ENCODE measurements at regions not wholly inside any gene's neighbourhood (a gene's known extent, or its start where the extent isn't known, plus 50 kb on each side); places are given as distances from the start of the nearest gene placed in this dataset.

DNA sequence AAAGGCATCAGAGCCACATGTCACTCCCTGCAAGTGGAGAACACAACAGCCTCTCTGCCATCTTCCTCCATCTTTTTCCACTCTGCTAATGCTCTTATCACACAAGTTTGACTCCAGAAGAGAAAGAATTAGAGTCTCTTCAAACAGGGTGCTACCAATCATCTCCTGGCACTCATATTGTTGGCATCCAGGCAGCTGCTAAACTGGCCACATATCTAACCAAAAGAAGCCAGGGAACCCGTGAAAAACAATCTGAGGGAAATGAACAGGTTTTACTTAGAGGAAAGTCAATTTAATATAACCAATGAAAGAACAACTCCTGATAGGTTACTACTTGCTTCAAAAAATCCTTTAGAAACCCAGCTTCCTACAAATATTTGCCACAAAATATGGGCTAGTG, 117.2 kb downstream of the SLC25A46 start:
- no peak overlapping the region for H3K4me2 ChIP-seq
- TF ChIP-seq CTCF (conservative IDR thresholded peaks at IDR 0.05) (no peak), EZH2 (IDR thresholded peaks at IDR 0.05; ENCODE audit: low read depth) (no peak)
- ChIA-PET CTCF (no interaction called here), POLR2A (ENCODE audit: unreplicated experiment) (no interaction called here)
- no peaks in the 10 kb centered on the region for H3F3A ChIP-seq (ENCODE audit: insufficient read depth, low read depth)
- no peak overlapping the region for H2AFZ ChIP-seq
- no peaks in the 10 kb centered on the region for H3K9me3 ChIP-seq (ENCODE audit: insufficient read depth, low read depth)
- no peak overlapping the region for H3K27ac ChIP-seq
- H3K4me3 ChIP-seq: no peak overlapping the region
- DNase-seq: no peak
- no TSS peak for BruUV-seq (replicated peaks)
- peaks cover 7% of the 10 kb centered on the region; the same call in 1 of the 2 replicates for H3K4me1 ChIP-seq (replicated peaks; ENCODE audit: insufficient read depth)
- no peaks in the 10 kb centered on the region for H3K79me2 ChIP-seq (ENCODE audit: low read depth)
- no peaks in the 10 kb centered on the region for H4K20me1 ChIP-seq (ENCODE audit: insufficient read depth)
- H3K9me2 ChIP-seq (ENCODE audit: insufficient read depth): no peaks in the 10 kb centered on the region
- no peaks in the 10 kb centered on the region for H3K27me3 ChIP-seq (ENCODE audit: insufficient read depth, low read depth)
- intact Hi-C loops (cut with micrococcal nuclease; ENCODE audit: unreplicated experiment): no loop called here
- H3K36me3 ChIP-seq (ENCODE audit: low read depth): no peaks in the 10 kb centered on the region

- H3K4me2 ChIP-seq: no peak overlapping the region
- H3K36me3 ChIP-seq (ENCODE audit: low read depth): no peaks in the 10 kb centered on the region
- TF ChIP-seq EZH2 (IDR thresholded peaks at IDR 0.05; ENCODE audit: low read depth) (no peak), CTCF (conservative IDR thresholded peaks at IDR 0.05) (peak; percentile 64)
- CTCF ChIA-PET: no interaction called here
- no peaks in the 10 kb centered on the region for H4K20me1 ChIP-seq (ENCODE audit: insufficient read depth)
- H3K4me3 ChIP-seq: no peak overlapping the region
- no TSS peak for BruUV-seq (replicated peaks)
- H3K27ac ChIP-seq: no peak overlapping the region
- H3K4me1 ChIP-seq (replicated peaks; ENCODE audit: insufficient read depth): no peaks in the 10 kb centered on the region
- H2AFZ ChIP-seq: no peak overlapping the region
- no peaks in the 10 kb centered on the region for H3K27me3 ChIP-seq (ENCODE audit: insufficient read depth, low read depth)
- no peaks in the 10 kb centered on the region for H3K9me3 ChIP-seq (ENCODE audit: insufficient read depth, low read depth)
- no peaks in the 10 kb centered on the region for H3F3A ChIP-seq (ENCODE audit: insufficient read depth, low read depth)
- H3K9me2 ChIP-seq (ENCODE audit: insufficient read depth): no peaks in the 10 kb centered on the region
- no peaks in the 10 kb centered on the region for H3K79me2 ChIP-seq (ENCODE audit: low read depth)
- intact Hi-C loops (cut with micrococcal nuclease; ENCODE audit: unreplicated experiment): no loop called here
- DNase-seq: peak in 1 of 2 experiments; percentile 4
- POLR2A ChIA-PET (ENCODE audit: unreplicated experiment): no interaction called here
Measured at GRCh38 chr5:110865400-110866094, 126.7 kb downstream of the SLC25A46 start.

DNA sequence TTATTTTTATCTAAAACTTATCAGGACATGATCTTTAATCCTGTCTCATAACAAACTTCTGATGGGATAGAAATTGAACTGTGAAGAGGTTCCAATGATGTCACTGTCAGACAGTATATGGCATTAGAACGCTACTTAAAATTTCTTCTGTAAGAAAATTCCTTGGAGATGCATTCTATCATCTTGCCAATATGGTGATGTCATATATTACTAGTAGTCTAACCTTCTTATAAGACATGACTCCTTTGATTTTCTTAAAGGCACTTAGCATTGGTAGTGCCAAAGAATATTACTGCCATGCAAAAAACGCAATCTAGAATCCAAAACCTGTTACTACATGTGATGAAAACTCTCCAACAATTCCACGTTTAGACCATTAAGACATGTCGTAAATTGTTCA, 131.1 kb downstream of the SLC25A46 start:
- no peak overlapping the region for H3K27ac ChIP-seq
- no peak overlapping the region for H3K4me3 ChIP-seq
- H3K27me3 ChIP-seq (ENCODE audit: insufficient read depth, low read depth): no peaks in the 10 kb centered on the region
- BruUV-seq (replicated peaks): no TSS peak
- H3K9me3 ChIP-seq (ENCODE audit: insufficient read depth, low read depth): no peaks in the 10 kb centered on the region
- no peak for DNase-seq
- TF ChIP-seq EZH2 (IDR thresholded peaks at IDR 0.05; ENCODE audit: low read depth): no peak
- TF ChIP-seq CTCF (conservative IDR thresholded peaks at IDR 0.05): no peak
- H3K36me3 ChIP-seq (ENCODE audit: low read depth): no peaks in the 10 kb centered on the region
- H3K9me2 ChIP-seq (ENCODE audit: insufficient read depth): no peaks in the 10 kb centered on the region
- H3K4me2 ChIP-seq: no peak overlapping the region
- no peaks in the 10 kb centered on the region for H3K79me2 ChIP-seq (ENCODE audit: low read depth)
- no peaks in the 10 kb centered on the region for H4K20me1 ChIP-seq (ENCODE audit: insufficient read depth)
- POLR2A ChIA-PET (ENCODE audit: unreplicated experiment): no interaction called here
- intact Hi-C loops (cut with micrococcal nuclease; ENCODE audit: unreplicated experiment): no loop called here
- no peaks in the 10 kb centered on the region for H3F3A ChIP-seq (ENCODE audit: insufficient read depth, low read depth)
- H3K4me1 ChIP-seq (replicated peaks; ENCODE audit: insufficient read depth): no peaks in the 10 kb centered on the region
- CTCF ChIA-PET: no interaction called here
- H2AFZ ChIP-seq: no peak overlapping the region
